HepG2 (cell line): ENCODE measurements at regions not wholly inside any gene's neighbourhood (a gene's known extent, or its start where the extent isn't known, plus 50 kb on each side); places are given as distances from the start of the nearest gene placed in this dataset.

Source experiments
- ATAC-seq: fragments of 200-7000 bp; cut with Tn5 transposase; 3 replicates; pipeline ENCODE4 v1.9.1; 2020; ENCODE audit warnings: mild to moderate bottlenecking, moderate library complexity
- BruUV-seq: library from RNA; stranded (reverse); fragments of 400-500 nt; replicated peaks from 2 replicates; lab custom pipeline; 2021; lab: Mats Ljungman, UMichigan
- CTCF ChIA-PET: fragments of 300-600 bp; formaldehyde crosslinking; extraction: SDS; loops from one replicate; lab custom pipeline; 2021; ENCODE audit warnings: low total read pairs, inconsistent platforms, low intra/inter-chr PET ratio; lab: Yijun Ruan, JAX
- POLR2A ChIA-PET: fragments of 350-600 bp; sonication (Branson Sonifier 250); formaldehyde crosslinking; loops from one replicate; lab custom pipeline; 2020; ENCODE audit warnings: antibody characterized with exemption, inconsistent platforms; lab: Yijun Ruan, JAX
- DNase-seq: peaks from one replicate; pipeline ENCODE4 v3.0.0-alpha.2; 2015; ENCODE audit warnings: low spot score
- FAIRE-seq: peaks from 3 replicates; lab custom pipeline; 2011; peaks lifted over from hg19 to GRCh38; lab: Jason Lieb, UNC
- H2AFZ ChIP-seq: one replicate; pipeline ENCODE4 v1.6.1; 2011; ENCODE audit warnings: low read length, inconsistent platforms
- H3K27ac ChIP-seq: fragments of 300-600 bp; 3 replicates; pipeline ENCODE4 v1.8.0; 2011; ENCODE audit warnings: mixed run types, mild to moderate bottlenecking, mixed read lengths, low read length, inconsistent platforms; ENCODE audit not compliant: insufficient read depth; ENCODE audit errors: extremely low read length
- H3K27me3 ChIP-seq, 2 experiments: fragments of 200-600 bp in 1 of 2; 2 replicates in 1 of 2; 3 replicates in 1 of 2; pipeline versions ENCODE4 v1.6.0 to v1.8.0; 2011; ENCODE audit warnings: low read length in 2 of 2, mild to moderate bottlenecking in 2 of 2, moderate library complexity in 2 of 2, inconsistent platforms in 1 of 2; ENCODE audit not compliant: insufficient read depth in 2 of 2, control insufficient read depth in 1 of 2
- H3K36me3 ChIP-seq, 2 experiments: fragments of 200-600 bp in 1 of 2; replicated peaks in 1 of 2; 2 replicates in 1 of 2; 3 replicates in 1 of 2; pipeline versions ENCODE4 v1.5.1 to v1.8.0; 2011; ENCODE audit warnings: low read length in 2 of 2, inconsistent platforms in 1 of 2; ENCODE audit not compliant: insufficient read depth in 2 of 2, control insufficient read depth in 1 of 2
- H3K4me1 ChIP-seq: 2 replicates; pipeline ENCODE4 v1.5.1; 2012; ENCODE audit warnings: low read length, inconsistent platforms; ENCODE audit not compliant: insufficient read depth
- H3K4me2 ChIP-seq: 2 replicates; pipeline ENCODE4 v1.6.0; 2011; ENCODE audit warnings: low read depth, low read length, inconsistent platforms
- H3K4me3 ChIP-seq, 3 experiments: fragments of 200-600 bp in 1 of 3; sonication (generic), shearing (Covaris generic) in 1 of 3; replicated peaks in 1 of 3; 2 replicates each; pipeline ENCODE4 v1.5.1; 2011 to 2016; ENCODE audit warnings: low read length in 3 of 3, inconsistent platforms in 2 of 3, low read depth in 2 of 3, mild to moderate bottlenecking in 2 of 3, control low read depth in 1 of 3, mixed read lengths in 1 of 3; ENCODE audit not compliant: insufficient read depth in 1 of 3
- H3K79me2 ChIP-seq: one replicate; pipeline ENCODE4 v1.6.1; 2011; ENCODE audit warnings: low read length, inconsistent platforms; ENCODE audit not compliant: insufficient read depth
- H3K9ac ChIP-seq: 2 replicates; pipeline ENCODE4 v1.6.0; 2011; ENCODE audit warnings: mild to moderate bottlenecking, low read depth, low read length, inconsistent platforms; ENCODE audit not compliant: insufficient read depth
- H3K9me3 ChIP-seq: 2 replicates; pipeline ENCODE4 v1.5.1; 2012; ENCODE audit warnings: mild to moderate bottlenecking, low read length
- H4K20me1 ChIP-seq: 2 replicates; pipeline ENCODE4 v1.6.0; 2011; ENCODE audit warnings: inconsistent platforms, mild to moderate bottlenecking, low read length, moderate library complexity; ENCODE audit not compliant: insufficient read depth
- CHD4 ChIP-seq: fragments of 200-600 bp; sonication (generic); IDR thresholded peaks from 2 replicates; pipeline ENCODE4 v1.7.0; 2017; ENCODE audit warnings: mild to moderate bottlenecking, low read length, borderline replicate concordance
- IKZF4 ChIP-seq: sonication (generic); formaldehyde crosslinking; IDR thresholded peaks from 2 replicates; pipeline ENCODE4 v1.5.1; 2020; ENCODE audit warnings: borderline replicate concordance, mild to moderate bottlenecking, low read depth, missing genetic modification reagents; ENCODE audit errors: not compliant biosample characterization
- MIXL1 ChIP-seq: IDR thresholded peaks from 2 replicates; pipeline ENCODE4 v1.6.1; 2016
- NFE2L2 ChIP-seq: fragments of 150-350 bp; IDR thresholded peaks from 2 replicates; pipeline ENCODE4 v1.6.1; 2014; ENCODE audit warnings: low read length
- NFYC ChIP-seq: IDR thresholded peaks from 2 replicates; pipeline ENCODE4 v1.6.1; 2016; ENCODE audit warnings: missing genetic modification reagents, missing compliant biosample characterization
- SMARCE1 ChIP-seq: fragments of 450-650 bp; IDR thresholded peaks from 2 replicates; pipeline ENCODE4 v1.6.1; 2017; ENCODE audit warnings: borderline replicate concordance
- SNAPC5 ChIP-seq: sonication (generic); formaldehyde crosslinking; IDR thresholded peaks from 2 replicates; pipeline ENCODE4 v1.8.1; 2023; ENCODE audit warnings: mild to moderate bottlenecking, missing genetic modification reagents, borderline replicate concordance
- ZBTB1 ChIP-seq: sonication (generic); formaldehyde crosslinking; IDR thresholded peaks from 2 replicates; pipeline ENCODE4 v1.4.0; 2020; ENCODE audit warnings: missing genetic modification reagents, borderline replicate concordance
- ZBTB44 ChIP-seq: sonication (generic); formaldehyde crosslinking; IDR thresholded peaks from 2 replicates; pipeline ENCODE4 v1.4.0; 2020; ENCODE audit warnings: missing genetic modification reagents
- ZNF121 ChIP-seq: sonication (generic); formaldehyde crosslinking; IDR thresholded peaks from 2 replicates; pipeline ENCODE4 v1.5.0; 2020; ENCODE audit warnings: mild to moderate bottlenecking, missing genetic modification reagents
- ZNF281 ChIP-seq: sonication (generic); formaldehyde crosslinking; IDR thresholded peaks from 2 replicates; pipeline ENCODE4 v1.4.0; 2020; ENCODE audit warnings: missing genetic modification reagents, borderline replicate concordance
- ZNF460 ChIP-seq: sonication (generic); formaldehyde crosslinking; IDR thresholded peaks from 2 replicates; pipeline ENCODE4 v1.5.1; 2020; ENCODE audit warnings: missing genetic modification reagents, mild to moderate bottlenecking, borderline replicate concordance
- ZSCAN22 ChIP-seq: sonication (generic); formaldehyde crosslinking; IDR thresholded peaks from 2 replicates; pipeline ENCODE4 v1.4.0; 2020; ENCODE audit warnings: mild to moderate bottlenecking, missing genetic modification reagents
- WGBS: methylation state at CpG from one replicate; pipeline ENCODE4 v1.1.6; 2017; ENCODE audit warnings: low lambda C conversion rate; 5-methylcytosine and 5-hydroxymethylcytosine counted together
- in situ Hi-C: cut with HindIII; loops from 2 replicates; pipeline ENCODE4 v1.10.0; 2017; ENCODE audit warnings: low pct_unique_long_range_greater_than_20kb; ENCODE audit not compliant: extremely low pct_ligation_motif_present
- intact Hi-C: fragments of 100-400 bp; cut with micrococcal nuclease; formaldehyde crosslinking; loops from one replicate; pipeline ENCODE4 v1.10.0; 2022; ENCODE audit not compliant: unreplicated experiment

GRCh38 chr5:105593011-105593760 is 2030.6 kb upstream of the NUDT12 start:
- 28% methylated on average over 6 of the region's 6 CpGs for WGBS
- ATAC-seq: no peak
- H3K4me3 ChIP-seq: no peak overlapping the region
- no peaks in the 10 kb centered on the region for H3K4me1 ChIP-seq
- intact Hi-C loops (no loop called here), in situ Hi-C loops (no loop called here)
- H3K79me2 ChIP-seq: no peaks in the 10 kb centered on the region
- no peak overlapping the region for H3K27ac ChIP-seq
- CTCF ChIA-PET: no interaction called here
- no peak for DNase-seq
- H3K36me3 ChIP-seq: no peaks in the 10 kb centered on the region
- POLR2A ChIA-PET: no interaction called here
- no peak overlapping the region for H3K4me2 ChIP-seq
- no peaks in the 10 kb centered on the region for H3K9me3 ChIP-seq
- H3K27me3 ChIP-seq: no peaks in the 10 kb centered on the region
- no peaks in the 10 kb centered on the region for H4K20me1 ChIP-seq
- FAIRE-seq: no peak
- no TSS peak for BruUV-seq
- TF ChIP-seq NFE2L2: peak; percentile 31; the same call in 1 of the 2 replicates
- TF ChIP-seq SMARCE1: no peak
- TF ChIP-seq MIXL1 (CRISPR knock-in tag): no peak
- no peak overlapping the region for H2AFZ ChIP-seq
- H3K9ac ChIP-seq: no peak overlapping the region

GRCh38 chr5:105587963-105588662 is 2025.5 kb upstream of the NUDT12 start:
- DNase-seq: no peak
- H3K4me1 ChIP-seq: no peaks in the 10 kb centered on the region
- in situ Hi-C loops: no loop called here
- no peak for FAIRE-seq
- CTCF ChIA-PET: no interaction called here
- H4K20me1 ChIP-seq: no peaks in the 10 kb centered on the region
- no peak overlapping the region for H3K27ac ChIP-seq
- POLR2A ChIA-PET: no interaction called here
- no peak overlapping the region for H2AFZ ChIP-seq
- intact Hi-C loops: no loop called here
- BruUV-seq: no TSS peak
- H3K27me3 ChIP-seq: no peaks in the 10 kb centered on the region
- H3K36me3 ChIP-seq: no peaks in the 10 kb centered on the region
- no peaks in the 10 kb centered on the region for H3K79me2 ChIP-seq
- under 1% methylated on average over 6 of the region's 6 CpGs for whole genome bisulfite sequencing
- no peak overlapping the region for H3K4me2 ChIP-seq
- H3K4me3 ChIP-seq: no peak overlapping the region
- ATAC-seq: no peak
- H3K9ac ChIP-seq: no peak overlapping the region
- no peaks in the 10 kb centered on the region for H3K9me3 ChIP-seq
- TF ChIP-seq NFYC (CRISPR knock-in tag) (no peak), ZNF121 (CRISPR knock-in tag) (no peak), SNAPC5 (CRISPR knock-in tag) (no peak), ZNF281 (CRISPR knock-in tag) (no peak), ZBTB1 (CRISPR knock-in tag) (no peak), ZNF460 (CRISPR knock-in tag) (no peak), IKZF4 (CRISPR knock-in tag) (no peak), CHD4 (no peak), ZBTB44 (CRISPR knock-in tag) (no peak), ZSCAN22 (no peak)
